IMR-90 (cell line): ENCODE measurements at regions not wholly inside any gene's neighbourhood (a gene's known extent, or its start where the extent isn't known, plus 50 kb on each side); places are given as distances from the start of the nearest gene placed in this dataset.

Experiments
- BHLHE40 ChIP-seq: fragments of 150-350 bp; IDR thresholded peaks from 2 replicates; pipeline ENCODE4 v1.6.1; 2016; ENCODE audit warnings: mild to moderate bottlenecking, low read depth, low read length
- CEBPB ChIP-seq: IDR thresholded peaks from 2 replicates; pipeline ENCODE4 v1.6.1; 2012; ENCODE audit warnings: low read depth, low read length, improper control_type of control experiment
- CHD1 ChIP-seq: IDR thresholded peaks from 2 replicates; pipeline ENCODE4 v1.6.1; 2012; ENCODE audit warnings: low read depth, low read length, improper control_type of control experiment
- CTCF ChIP-seq: conservative IDR thresholded peaks from 2 replicates; pipeline ENCODE4 v1.5.1; 2012; ENCODE audit warnings: mild to moderate bottlenecking, low read depth, low read length, improper control_type of control experiment
- ELK1 ChIP-seq: fragments of 150-350 bp; IDR thresholded peaks from 2 replicates; pipeline ENCODE4 v1.6.1; 2016; ENCODE audit warnings: low read depth, mild to moderate bottlenecking, low read length, moderate library complexity, borderline replicate concordance
- MAFK ChIP-seq: IDR thresholded peaks from 2 replicates; pipeline ENCODE4 v1.6.1; 2012; ENCODE audit warnings: low read depth, low read length, improper control_type of control experiment
- MAZ ChIP-seq: IDR thresholded peaks from 2 replicates; pipeline ENCODE4 v1.6.1; 2012; ENCODE audit warnings: low read depth, mild to moderate bottlenecking, low read length, improper control_type of control experiment, moderate library complexity, borderline replicate concordance
- MXI1 ChIP-seq: IDR thresholded peaks from 2 replicates; pipeline ENCODE4 v1.6.1; 2012; ENCODE audit warnings: low read depth, mild to moderate bottlenecking, low read length, moderate library complexity, borderline replicate concordance
- NFE2L2 ChIP-seq: fragments of 150-350 bp; IDR thresholded peaks from 2 replicates; pipeline ENCODE4 v1.6.1; 2016; ENCODE audit warnings: low read depth, mild to moderate bottlenecking, low read length
- POLR2A ChIP-seq: IDR thresholded peaks from 2 replicates; pipeline ENCODE4 v1.6.1; 2012; ENCODE audit warnings: mild to moderate bottlenecking, low read depth, low read length
- RCOR1 ChIP-seq: IDR thresholded peaks from 2 replicates; pipeline ENCODE4 v1.6.1; 2012; ENCODE audit warnings: mild to moderate bottlenecking, low read length, improper control_type of control experiment; ENCODE audit not compliant: insufficient replicate concordance
- RFX5 ChIP-seq: IDR thresholded peaks from 2 replicates; pipeline ENCODE4 v1.8.0; 2012; ENCODE audit warnings: low read depth, mild to moderate bottlenecking, low read length, moderate library complexity
- SMC3 ChIP-seq: fragments of 150-350 bp; IDR thresholded peaks from 2 replicates; pipeline ENCODE4 v1.6.1; 2016; ENCODE audit warnings: low read depth, mild to moderate bottlenecking, antibody characterized with exemption, low read length, moderate library complexity
- USF2 ChIP-seq: fragments of 150-350 bp; IDR thresholded peaks from 2 replicates; pipeline ENCODE4 v1.6.1; 2017; ENCODE audit warnings: mild to moderate bottlenecking, antibody characterized with exemption, low read length, low read depth

DNA sequence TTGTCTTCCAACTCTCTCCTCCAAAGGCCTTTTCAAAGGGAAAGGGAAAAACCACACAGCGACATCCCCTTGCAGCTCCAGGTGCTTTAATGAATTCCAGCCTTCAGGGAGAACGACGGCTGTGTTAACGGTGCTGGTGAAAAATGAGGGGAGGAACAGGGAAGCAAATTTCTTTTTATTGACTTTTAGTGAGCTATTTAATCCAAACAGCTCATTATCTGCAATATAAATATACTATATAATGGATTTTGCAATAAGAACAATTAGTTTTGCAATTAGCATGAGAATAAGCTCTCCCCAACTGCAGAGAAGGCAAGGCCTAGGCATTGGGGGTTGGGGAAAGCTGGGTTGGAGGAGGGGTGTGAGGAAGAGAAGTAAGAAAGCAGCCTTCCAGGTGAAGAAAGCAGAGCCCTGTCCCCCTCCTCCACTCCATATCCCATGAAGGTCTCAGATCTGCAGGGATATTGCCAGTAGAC lies 159.0 kb upstream of the ZC3H12A start:
- TF ChIP-seq CTCF (no peak), MXI1 (no peak), CEBPB (no peak), USF2 (no peak), SMC3 (no peak), POLR2A (no peak), RFX5 (no peak), ELK1 (no peak), MAZ (no peak), RCOR1 (no peak), NFE2L2 (no peak), BHLHE40 (no peak), MAFK (no peak), CHD1 (no peak)
